ENCODE measurements at regions not wholly inside any gene's neighbourhood (a gene's known extent, or its start where the extent isn't known, plus 50 kb on each side); places are given as distances from the start of the nearest gene placed in this dataset.

- H3K9ac ChIP-seq (ENCODE audit: low read length in 3 of 3), result no peak overlapping the region
- H3K4me3 ChIP-seq (ENCODE audit: low read length in 3 of 3), result no peak overlapping the region
- H3K9me3 ChIP-seq (ENCODE audit: control insufficient read depth in 2 of 3, insufficient read depth in 1 of 3, low read length in 3 of 3), result no peaks in the 10 kb centered on the region
- H3K36me3 ChIP-seq (ENCODE audit: control insufficient read depth in 2 of 3, insufficient read depth in 3 of 3, low read length in 3 of 3), result no peaks in the 10 kb centered on the region
- no peak for TF ChIP-seq CTCF (IDR thresholded peaks at IDR 0.05; ENCODE audit: borderline replicate concordance, extremely low read depth, insufficient read depth)
- FAIRE-seq, result no peak
- no peaks in the 10 kb centered on the region for H3K4me1 ChIP-seq (ENCODE audit: control insufficient read depth in 2 of 3, insufficient read depth in 2 of 3, low read depth in 1 of 3, low read length in 3 of 3)
- no peaks in the 10 kb centered on the region for H3K27me3 ChIP-seq (ENCODE audit: control insufficient read depth, insufficient read depth, low read length)
- no peak for DNase-seq
- intact Hi-C loops (cut with DNase I), result no loop called here
- H3K27ac ChIP-seq (ENCODE audit: low read depth in 2 of 2, low read length in 2 of 2), result no peak overlapping the region
Measured at GRCh38 chr2:181183878-181184542, 203.6 kb downstream of the UBE2E3 start.

GRCh38 chr2:181185421-181185820, 205.0 kb downstream of the UBE2E3 start:
- intact Hi-C loops (cut with DNase I), result no loop called here
- Histone ChIP-seq H3K27me3 (ENCODE audit: control insufficient read depth, insufficient read depth, low read length) (no peaks in the 10 kb centered on the region), H3K9ac (ENCODE audit: low read length in 3 of 3) (no peak overlapping the region), H3K9me3 (ENCODE audit: control insufficient read depth in 2 of 3, insufficient read depth in 1 of 3, low read length in 3 of 3) (no peaks in the 10 kb centered on the region), H3K27ac (ENCODE audit: low read depth in 2 of 2, low read length in 2 of 2) (no peak overlapping the region), H3K4me1 (ENCODE audit: control insufficient read depth in 2 of 3, insufficient read depth in 2 of 3, low read depth in 1 of 3, low read length in 3 of 3) (no peaks in the 10 kb centered on the region), H3K36me3 (ENCODE audit: control insufficient read depth in 2 of 3, insufficient read depth in 3 of 3, low read length in 3 of 3) (no peaks in the 10 kb centered on the region), H3K4me3 (ENCODE audit: low read length in 3 of 3) (no peak overlapping the region)
- DNase-seq, result no peak
- no peak for FAIRE-seq
- TF ChIP-seq CTCF (IDR thresholded peaks at IDR 0.05; ENCODE audit: borderline replicate concordance, extremely low read depth, insufficient read depth), result no peak

GRCh38 chr2:181185948-181186347, 205.5 kb downstream of the UBE2E3 start:
- FAIRE-seq (no peak), DNase-seq (no peak)
- intact Hi-C loops (cut with DNase I), result no loop called here
- no peaks in the 10 kb centered on the region for H3K9me3 ChIP-seq (ENCODE audit: control insufficient read depth in 2 of 3, insufficient read depth in 1 of 3, low read length in 3 of 3)
- H3K27ac ChIP-seq (ENCODE audit: low read depth in 2 of 2, low read length in 2 of 2), result no peak overlapping the region
- no peaks in the 10 kb centered on the region for H3K36me3 ChIP-seq (ENCODE audit: control insufficient read depth in 2 of 3, insufficient read depth in 3 of 3, low read length in 3 of 3)
- H3K9ac ChIP-seq (ENCODE audit: low read length in 3 of 3), result no peak overlapping the region
- H3K4me3 ChIP-seq (ENCODE audit: low read length in 3 of 3), result no peak overlapping the region
- TF ChIP-seq CTCF (IDR thresholded peaks at IDR 0.05; ENCODE audit: borderline replicate concordance, extremely low read depth, insufficient read depth), result no peak
- H3K27me3 ChIP-seq (ENCODE audit: control insufficient read depth, insufficient read depth, low read length), result no peaks in the 10 kb centered on the region
- no peaks in the 10 kb centered on the region for H3K4me1 ChIP-seq (ENCODE audit: control insufficient read depth in 2 of 3, insufficient read depth in 2 of 3, low read depth in 1 of 3, low read length in 3 of 3)

- no peak for TF ChIP-seq CTCF (IDR thresholded peaks at IDR 0.05; ENCODE audit: borderline replicate concordance, extremely low read depth, insufficient read depth)
- DNase-seq (no peak), FAIRE-seq (no peak)
- no peak overlapping the region for H3K9ac ChIP-seq (ENCODE audit: low read length in 3 of 3)
- H3K9me3 ChIP-seq (ENCODE audit: control insufficient read depth in 2 of 3, insufficient read depth in 1 of 3, low read length in 3 of 3), result no peaks in the 10 kb centered on the region
- no peaks in the 10 kb centered on the region for H3K36me3 ChIP-seq (ENCODE audit: control insufficient read depth in 2 of 3, insufficient read depth in 3 of 3, low read length in 3 of 3)
- no peak overlapping the region for H3K4me3 ChIP-seq (ENCODE audit: low read length in 3 of 3)
- no peaks in the 10 kb centered on the region for H3K27me3 ChIP-seq (ENCODE audit: control insufficient read depth, insufficient read depth, low read length)
- no peak overlapping the region for H3K27ac ChIP-seq (ENCODE audit: low read depth in 2 of 2, low read length in 2 of 2)
- no peaks in the 10 kb centered on the region for H3K4me1 ChIP-seq (ENCODE audit: control insufficient read depth in 2 of 3, insufficient read depth in 2 of 3, low read depth in 1 of 3, low read length in 3 of 3)
- intact Hi-C loops (cut with DNase I), result no loop called here
Measured at GRCh38 chr2:181188605-181189004, 208.2 kb downstream of the UBE2E3 start.

Data from kidney (tissue), 13 donors.